Breast epithelium (tissue), 3 donors: ENCODE measurements at regions not wholly inside any gene's neighbourhood (a gene's known extent, or its start where the extent isn't known, plus 50 kb on each side); places are given as distances from the start of the nearest gene placed in this dataset.

Source experiments
- CTCF ChIP-seq, 3 donors: fragments of 450-650 bp; IDR thresholded peaks; one replicate each; pipeline ENCODE4 v1.5.1; 2016 to 2017; ENCODE audit warnings: antibody characterized with exemption in 3 of 3, mild to moderate bottlenecking in 3 of 3, moderate library complexity in 3 of 3
- POLR2A ChIP-seq: fragments of 450-650 bp; IDR thresholded peaks from one replicate; pipeline ENCODE4 v1.6.1; 2016; ENCODE audit warnings: antibody characterized with exemption, mild to moderate bottlenecking, moderate library complexity
- POLR2AphosphoS5 ChIP-seq, 3 donors: sonication (generic); formaldehyde crosslinking; IDR thresholded peaks; one replicate each; pipeline ENCODE4 v1.6.1; 2017; ENCODE audit warnings: antibody characterized with exemption in 3 of 3

DNA sequence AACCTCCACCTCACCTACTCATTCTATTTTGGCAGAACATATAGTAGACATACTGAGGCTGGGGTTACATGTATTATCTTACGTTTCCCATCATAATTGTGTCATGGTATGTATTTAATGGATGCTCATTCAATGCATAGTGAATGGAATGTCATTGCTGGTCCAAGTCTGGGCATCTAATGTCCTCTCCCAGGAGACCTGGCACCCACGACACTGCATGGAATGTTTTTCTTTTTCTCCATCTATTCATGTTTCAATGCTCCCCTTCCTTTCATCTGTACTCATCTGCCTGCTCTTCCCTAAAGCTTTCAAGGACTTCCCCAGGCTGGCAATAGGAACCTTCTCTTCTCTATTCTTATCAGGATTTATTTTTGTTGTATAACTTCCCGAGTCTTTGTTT lies 50.8 kb upstream of the SLIT3 start:
- TF ChIP-seq CTCF (IDR thresholded peaks at IDR 0.05), result no peak
- TF ChIP-seq POLR2A, result no peak
- TF ChIP-seq POLR2AphosphoS5 (IDR thresholded peaks at IDR 0.05), result no peak
